ENCODE measurements at regions not wholly inside any gene's neighbourhood (a gene's known extent, or its start where the extent isn't known, plus 50 kb on each side); places are given as distances from the start of the nearest gene placed in this dataset.

DNA sequence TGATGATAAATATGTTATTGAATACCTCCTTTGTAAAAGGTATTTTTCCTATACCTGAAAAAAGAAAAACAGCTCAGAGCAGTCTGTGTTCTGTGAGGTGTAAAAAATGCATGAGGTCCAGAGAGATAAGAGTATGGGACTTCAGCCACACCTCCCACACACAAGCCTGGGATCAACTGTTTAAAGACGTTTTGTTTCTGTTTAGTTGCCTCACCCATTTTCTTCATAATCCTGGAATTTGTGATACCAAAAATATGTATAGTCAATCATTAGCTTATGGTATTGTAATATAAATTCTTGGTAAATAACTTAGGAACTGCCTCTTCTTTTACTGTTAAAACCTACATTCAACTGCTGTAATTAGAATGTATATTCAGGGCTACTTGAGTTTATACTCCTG, 1322.9 kb upstream of the TMEFF2 start:
- Histone ChIP-seq H3K27ac (ENCODE audit: low read length) (no peak overlapping the region), H3K4me3 (ENCODE audit: low read length) (no peak overlapping the region), H3K9me3 (ENCODE audit: control insufficient read depth, low read length) (no peaks in the 10 kb centered on the region), H3K4me1 (ENCODE audit: control insufficient read depth, insufficient read depth, low read length) (no peaks in the 10 kb centered on the region), H3K27me3 (ENCODE audit: control insufficient read depth, insufficient read depth) (no peaks in the 10 kb centered on the region)
- 33% methylated on average over 1 of the region's 1 CpG for WGBS
- intact Hi-C loops (cut with DNase I): no loop called here
- DNase-seq: no peak
- no peak for ATAC-seq

DNA sequence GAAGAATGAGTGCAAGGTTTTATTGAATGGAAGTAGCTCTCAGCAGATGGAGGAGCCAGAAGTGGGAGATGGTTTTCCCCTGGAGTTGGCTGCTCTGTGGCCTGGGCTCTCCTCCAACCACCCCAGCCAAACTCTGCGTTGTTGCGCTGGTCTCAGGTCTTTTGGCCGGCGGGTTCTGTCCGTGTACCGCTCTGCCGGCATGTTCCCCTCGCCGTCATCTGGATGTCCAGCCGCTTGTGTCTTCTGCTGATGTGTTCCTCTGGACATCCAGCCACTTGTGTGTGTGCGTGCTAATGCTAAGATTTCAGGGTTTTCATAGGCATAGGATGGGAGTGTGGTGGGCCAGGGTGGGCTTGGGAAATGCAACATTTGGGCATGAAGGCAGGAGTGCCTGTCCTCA, 1311.3 kb upstream of the TMEFF2 start:
- no peak for DNase-seq
- Histone ChIP-seq H3K27ac (ENCODE audit: low read length) (no peak overlapping the region), H3K9me3 (ENCODE audit: control insufficient read depth, low read length) (no peaks in the 10 kb centered on the region), H3K27me3 (ENCODE audit: control insufficient read depth, insufficient read depth) (no peaks in the 10 kb centered on the region), H3K4me3 (ENCODE audit: low read length) (no peak overlapping the region), H3K4me1 (ENCODE audit: control insufficient read depth, insufficient read depth, low read length) (no peaks in the 10 kb centered on the region)
- WGBS: 95% methylated on average over 11 of the region's 11 CpGs
- ATAC-seq: no peak
- intact Hi-C loops (cut with DNase I): no loop called here

DNA sequence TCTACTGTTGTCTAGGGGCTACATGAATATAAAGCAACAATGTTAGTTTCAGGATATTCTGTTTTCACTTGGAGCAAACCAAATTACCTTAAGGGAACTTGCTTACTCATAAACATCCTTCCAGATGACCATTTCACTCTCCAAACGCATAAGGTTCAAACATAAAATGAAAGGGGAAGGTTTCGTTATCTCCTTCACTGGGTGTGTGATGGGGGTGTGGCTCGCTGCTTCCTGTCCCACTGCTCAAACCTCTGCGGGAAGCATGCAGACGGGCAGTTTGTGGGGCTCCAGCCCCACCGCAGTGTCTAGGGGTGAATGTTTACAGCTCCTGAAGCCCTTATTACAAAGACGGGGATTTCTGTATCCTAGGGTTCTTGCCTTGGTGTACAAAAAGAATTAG, 1310.9 kb upstream of the TMEFF2 start:
- H3K4me1 ChIP-seq (ENCODE audit: control insufficient read depth, insufficient read depth, low read length): no peaks in the 10 kb centered on the region
- intact Hi-C loops (cut with DNase I): no loop called here
- 78% methylated on average over 7 of the region's 7 CpGs for WGBS
- H3K27me3 ChIP-seq (ENCODE audit: control insufficient read depth, insufficient read depth): no peaks in the 10 kb centered on the region
- no peaks in the 10 kb centered on the region for H3K9me3 ChIP-seq (ENCODE audit: control insufficient read depth, low read length)
- H3K4me3 ChIP-seq (ENCODE audit: low read length): no peak overlapping the region
- H3K27ac ChIP-seq (ENCODE audit: low read length): no peak overlapping the region
- ATAC-seq (no peak), DNase-seq (no peak)

DNA sequence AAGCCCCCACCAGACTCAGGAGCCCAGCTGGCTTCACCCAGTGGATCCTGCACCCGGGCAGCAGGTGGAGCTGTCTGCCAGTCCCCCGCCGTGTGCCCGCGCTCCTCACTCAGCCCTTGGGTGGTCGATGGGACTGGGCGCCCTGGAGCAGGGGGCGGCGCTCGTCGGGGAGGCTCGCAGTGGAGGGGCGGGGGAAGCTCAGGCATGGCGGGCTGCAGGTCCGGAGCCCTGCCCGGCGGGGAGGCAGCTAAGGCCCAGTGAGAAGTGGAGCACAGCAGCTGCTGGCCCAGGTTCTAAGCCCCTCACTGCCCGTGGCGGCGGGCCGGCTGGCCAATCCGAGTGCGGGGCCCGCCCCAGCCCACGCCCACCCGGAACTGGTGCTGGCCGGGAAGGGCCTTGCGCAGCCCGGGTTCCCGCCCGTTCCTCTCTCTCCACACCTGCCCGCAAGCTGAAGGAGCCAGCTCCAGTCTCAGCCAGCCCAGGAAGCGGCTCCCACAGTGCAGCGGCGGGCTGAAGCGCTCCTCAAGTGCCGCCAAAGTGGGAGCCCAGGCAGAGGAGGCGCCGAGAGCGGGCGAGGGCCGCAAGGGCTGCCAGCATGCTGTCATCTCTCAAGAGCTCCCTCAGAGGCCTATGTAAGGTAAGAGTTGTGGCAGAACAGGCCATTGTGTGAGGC, 1307.8 kb upstream of the TMEFF2 start:
- WGBS: 91% methylated on average over 42 of the region's 42 CpGs
- peak in 1 of 2 donors; percentile 18 for ATAC-seq
- intact Hi-C loops (cut with DNase I): no loop called here
- no peaks in the 10 kb centered on the region for H3K27me3 ChIP-seq (ENCODE audit: control insufficient read depth, insufficient read depth)
- no peak overlapping the region for H3K4me3 ChIP-seq (ENCODE audit: low read length)
- no peaks in the 10 kb centered on the region for H3K4me1 ChIP-seq (ENCODE audit: control insufficient read depth, insufficient read depth, low read length)
- peak in 2 of 3 donors; percentile 28 to 49 for DNase-seq
- no peak overlapping the region for H3K27ac ChIP-seq (ENCODE audit: low read length)
- no peaks in the 10 kb centered on the region for H3K9me3 ChIP-seq (ENCODE audit: control insufficient read depth, low read length)

DNA sequence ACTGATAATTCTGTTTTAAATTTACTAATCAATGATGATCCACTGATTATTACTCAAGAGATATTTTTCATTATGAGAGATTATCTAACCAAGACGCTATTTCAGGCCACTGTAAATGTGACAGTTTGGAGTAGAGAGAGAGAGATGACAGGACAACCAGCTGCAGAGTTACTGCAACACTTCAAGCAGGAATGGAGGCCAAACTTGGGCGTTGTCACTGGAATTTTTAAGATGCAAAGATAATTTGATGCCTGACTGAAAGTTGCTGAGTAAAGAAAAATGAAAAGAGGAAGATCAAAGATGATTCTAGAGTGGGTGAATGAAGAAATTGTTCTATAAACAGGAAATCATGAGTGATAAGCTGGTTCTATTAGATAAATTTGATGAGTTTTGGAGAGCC, 1302.1 kb upstream of the TMEFF2 start:
- Histone ChIP-seq H3K27ac (ENCODE audit: low read length) (no peak overlapping the region), H3K27me3 (ENCODE audit: control insufficient read depth, insufficient read depth) (no peaks in the 10 kb centered on the region), H3K4me1 (ENCODE audit: control insufficient read depth, insufficient read depth, low read length) (no peaks in the 10 kb centered on the region), H3K9me3 (ENCODE audit: control insufficient read depth, low read length) (no peaks in the 10 kb centered on the region), H3K4me3 (ENCODE audit: low read length) (no peak overlapping the region)
- DNase-seq (no peak), ATAC-seq (no peak)
- intact Hi-C loops (cut with DNase I): no loop called here
- WGBS: 25% methylated on average over 2 of the region's 2 CpGs

- WGBS: 84% methylated on average over 3 of the region's 3 CpGs
- DNase-seq: no peak
- Histone ChIP-seq H3K27ac (ENCODE audit: low read length) (no peak overlapping the region), H3K9me3 (ENCODE audit: control insufficient read depth, low read length) (no peaks in the 10 kb centered on the region), H3K4me1 (ENCODE audit: control insufficient read depth, insufficient read depth, low read length) (no peaks in the 10 kb centered on the region), H3K27me3 (ENCODE audit: control insufficient read depth, insufficient read depth) (no peaks in the 10 kb centered on the region), H3K4me3 (ENCODE audit: low read length) (no peak overlapping the region)
- intact Hi-C loops (cut with DNase I): no loop called here
- ATAC-seq: no peak
Measured at GRCh38 chr2:193482557-193482956, 1287.8 kb upstream of the TMEFF2 start.

GRCh38 chr2:193480187-193480586, 1285.5 kb upstream of the TMEFF2 start:
- Histone ChIP-seq H3K27me3 (ENCODE audit: control insufficient read depth, insufficient read depth) (no peaks in the 10 kb centered on the region), H3K4me3 (ENCODE audit: low read length) (no peak overlapping the region), H3K9me3 (ENCODE audit: control insufficient read depth, low read length) (no peaks in the 10 kb centered on the region), H3K4me1 (ENCODE audit: control insufficient read depth, insufficient read depth, low read length) (no peaks in the 10 kb centered on the region), H3K27ac (ENCODE audit: low read length) (no peak overlapping the region)
- intact Hi-C loops (cut with DNase I): no loop called here
- DNase-seq (no peak), ATAC-seq (no peak)
- WGBS: 67% methylated on average over 1 of the region's 1 CpG

DNA sequence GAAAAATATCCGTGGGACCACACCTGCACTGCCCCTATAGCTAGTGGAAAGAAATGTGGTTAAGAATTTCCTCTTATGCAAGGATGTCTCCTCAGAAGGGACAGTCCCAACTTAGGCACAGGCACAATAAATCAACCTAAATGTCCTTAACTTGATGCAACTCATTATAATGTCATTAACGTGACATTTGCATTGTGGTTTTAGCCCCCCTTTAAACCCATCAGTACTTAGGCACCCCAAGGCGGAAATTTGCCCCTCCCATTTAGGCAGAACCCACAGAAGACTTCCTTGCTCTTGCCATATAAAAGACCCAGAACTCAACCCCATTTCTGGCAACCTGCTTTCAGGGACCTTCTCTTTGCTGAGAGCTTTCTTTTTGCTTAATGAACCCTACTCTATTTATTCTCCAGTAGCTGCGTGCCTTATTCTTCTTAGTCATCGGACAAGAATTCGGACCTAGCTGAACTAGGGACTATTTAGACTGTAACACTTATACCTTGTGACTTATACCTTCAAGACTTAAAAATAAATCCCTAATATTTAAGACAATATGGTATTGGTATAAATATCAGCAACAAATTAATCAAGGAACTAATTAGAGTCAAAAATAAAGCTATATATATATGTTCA, 1281.6 kb upstream of the TMEFF2 start:
- DNase-seq: no peak
- intact Hi-C loops (cut with DNase I): no loop called here
- WGBS: 72% methylated on average over 6 of the region's 6 CpGs

DNA sequence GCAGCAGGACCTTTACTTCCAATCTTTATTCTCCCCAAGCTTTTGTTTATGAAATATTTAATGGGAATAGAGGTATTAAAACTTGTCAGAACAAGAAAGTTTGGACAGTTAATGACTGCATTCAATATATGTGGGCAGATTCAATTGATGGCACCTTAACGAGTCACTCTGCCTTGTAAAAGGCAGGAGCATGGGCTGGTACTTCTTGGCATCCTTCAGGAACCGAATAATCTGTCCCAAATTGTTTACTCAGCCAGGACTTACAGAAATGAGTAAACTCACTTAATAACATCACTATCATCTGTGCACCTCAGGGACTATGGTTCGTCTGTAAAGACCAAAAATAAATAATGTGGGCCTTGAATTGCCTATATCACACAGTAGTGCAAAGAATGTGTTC, 1280.3 kb upstream of the TMEFF2 start:
- ATAC-seq: no peak

More for the DNA sequence above, 1281.6 kb upstream of the TMEFF2 start:
- no peak for ATAC-seq
- Histone ChIP-seq H3K4me1 (ENCODE audit: control insufficient read depth, insufficient read depth, low read length) (no peaks in the 10 kb centered on the region), H3K9me3 (ENCODE audit: control insufficient read depth, low read length) (no peaks in the 10 kb centered on the region), H3K4me3 (ENCODE audit: low read length) (no peak overlapping the region), H3K27me3 (ENCODE audit: control insufficient read depth, insufficient read depth) (no peaks in the 10 kb centered on the region), H3K27ac (ENCODE audit: low read length) (no peak overlapping the region)

DNA sequence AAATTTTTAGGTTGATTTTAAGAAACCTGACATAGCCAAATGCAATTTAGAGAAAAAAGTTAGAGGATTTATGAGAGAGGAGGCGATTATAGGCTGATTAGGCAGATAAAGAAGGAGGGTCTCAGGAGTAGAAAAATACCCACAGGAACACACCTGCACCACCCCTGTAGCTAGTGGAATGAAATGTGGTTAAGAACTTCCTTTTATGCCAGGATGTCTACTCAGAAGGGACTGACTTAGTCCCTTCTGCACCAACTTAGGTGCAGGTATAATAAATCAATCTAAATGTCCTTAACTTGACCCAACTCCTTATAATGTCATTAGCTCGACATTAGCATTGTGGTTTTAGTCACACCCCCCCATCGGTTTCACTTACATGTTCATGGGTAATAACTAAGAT, 1274.5 kb upstream of the TMEFF2 start:
- no peaks in the 10 kb centered on the region for H3K9me3 ChIP-seq (ENCODE audit: control insufficient read depth, low read length)
- no peak overlapping the region for H3K27ac ChIP-seq (ENCODE audit: low read length)
- no peaks in the 10 kb centered on the region for H3K4me1 ChIP-seq (ENCODE audit: control insufficient read depth, insufficient read depth, low read length)
- no peaks in the 10 kb centered on the region for H3K27me3 ChIP-seq (ENCODE audit: control insufficient read depth, insufficient read depth)
- 76% methylated on average over 3 of the region's 3 CpGs for WGBS
- DNase-seq (no peak), ATAC-seq (no peak)
- H3K4me3 ChIP-seq (ENCODE audit: low read length): no peak overlapping the region
- intact Hi-C loops (cut with DNase I): no loop called here

More for the DNA sequence above, 1280.3 kb upstream of the TMEFF2 start:
- Histone ChIP-seq H3K4me1 (ENCODE audit: control insufficient read depth, insufficient read depth, low read length) (no peaks in the 10 kb centered on the region), H3K27ac (ENCODE audit: low read length) (no peak overlapping the region), H3K27me3 (ENCODE audit: control insufficient read depth, insufficient read depth) (no peaks in the 10 kb centered on the region), H3K4me3 (ENCODE audit: low read length) (no peak overlapping the region), H3K9me3 (ENCODE audit: control insufficient read depth, low read length) (no peaks in the 10 kb centered on the region)
- WGBS: 65% methylated on average over 3 of the region's 3 CpGs
- intact Hi-C loops (cut with DNase I): no loop called here
- DNase-seq: no peak

DNA sequence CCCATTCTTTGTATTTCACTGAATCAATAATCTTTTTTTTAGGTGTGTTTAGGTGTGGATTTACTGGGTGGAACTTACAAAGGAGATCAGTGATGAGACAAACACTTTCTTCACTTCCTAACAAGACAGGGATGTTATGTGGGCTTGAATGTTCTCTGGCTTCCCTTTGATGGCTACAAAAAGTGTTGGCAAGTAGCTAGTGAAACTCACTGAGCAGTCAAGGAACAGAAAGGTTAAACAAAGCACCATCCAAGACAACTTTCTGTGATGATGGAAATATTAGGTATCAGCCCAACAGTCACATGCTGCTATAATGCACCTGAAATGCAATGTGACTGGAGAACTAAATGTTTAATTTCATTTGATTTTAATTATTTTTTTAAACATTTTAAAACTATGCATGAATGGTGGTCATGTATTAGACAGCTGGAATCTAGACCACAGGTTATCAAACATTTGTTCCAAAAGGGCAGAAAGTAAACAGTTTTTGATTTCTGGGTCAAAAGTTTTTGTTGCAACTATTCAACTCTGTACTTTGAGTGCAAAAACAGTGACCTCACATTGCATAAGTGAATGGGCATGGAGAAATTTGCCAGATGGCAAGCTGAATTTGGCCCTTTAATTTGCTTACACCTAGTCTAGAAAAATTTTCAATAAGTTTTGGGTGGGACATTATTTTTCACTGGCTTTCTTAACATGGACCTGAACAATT, 1272.7 kb upstream of the TMEFF2 start:
- intact Hi-C loops (cut with DNase I): no loop called here
- Histone ChIP-seq H3K27ac (ENCODE audit: low read length) (no peak overlapping the region), H3K27me3 (ENCODE audit: control insufficient read depth, insufficient read depth) (no peaks in the 10 kb centered on the region), H3K9me3 (ENCODE audit: control insufficient read depth, low read length) (no peaks in the 10 kb centered on the region), H3K4me3 (ENCODE audit: low read length) (no peak overlapping the region), H3K4me1 (ENCODE audit: control insufficient read depth, insufficient read depth, low read length) (no peaks in the 10 kb centered on the region)
- no peak for ATAC-seq
- no peak for DNase-seq
